Ovary (tissue), 7 donors: ENCODE measurements at regions not wholly inside any gene's neighbourhood (a gene's known extent, or its start where the extent isn't known, plus 50 kb on each side); places are given as distances from the start of the nearest gene placed in this dataset.

ENCODE experiments used
- DNase-seq, 5 donors: peaks; one replicate each; pipeline ENCODE4 v3.0.0-alpha.2; 2019 to 2020
- H3K27ac ChIP-seq, 2 donors: fragments of 200-600 bp; one replicate each; pipeline versions ENCODE4 v1.5.1 to v1.8.0; 2019 to 2022
- H3K27me3 ChIP-seq: fragments of 200-600 bp; one replicate; pipeline ENCODE4 v1.8.0; 2022
- H3K36me3 ChIP-seq: fragments of 200-600 bp; sonication (generic); one replicate; pipeline ENCODE4 v1.5.1; 2019
- H3K4me1 ChIP-seq: one replicate; pipeline ENCODE4 v1.8.1; 2013; ENCODE audit warnings: mild to moderate bottlenecking, moderate library complexity; ENCODE audit not compliant: insufficient read depth
- H3K4me3 ChIP-seq: fragments of 200-600 bp; sonication (generic); one replicate; pipeline ENCODE4 v1.5.1; 2017
- H3K9me3 ChIP-seq, 2 donors: fragments of 200-600 bp in 1 of 2; sonication (generic) in 1 of 2; one replicate each; pipeline versions ENCODE4 v1.5.1 to v1.8.1; 2013 to 2019; ENCODE audit warnings: mild to moderate bottlenecking in 1 of 2, moderate library complexity in 1 of 2
- CTCF ChIP-seq, 3 donors: fragments of 450-650 bp in 2 of 3; fragments of 200-600 bp in 1 of 3; IDR thresholded peaks; one replicate each; pipeline versions ENCODE4 v1.5.1 to v1.8.0; 2016 to 2022; ENCODE audit warnings: antibody characterized with exemption in 3 of 3, mild to moderate bottlenecking in 1 of 3
- EP300 ChIP-seq: sonication (generic); formaldehyde crosslinking; IDR thresholded peaks from one replicate; pipeline ENCODE4 v1.6.1; 2017; ENCODE audit warnings: antibody characterized with exemption
- POLR2A ChIP-seq: fragments of 450-650 bp; IDR thresholded peaks from one replicate; pipeline ENCODE4 v1.6.1; 2017; ENCODE audit warnings: antibody characterized with exemption, mild to moderate bottlenecking, moderate library complexity
- WGBS, 3 donors: extraction: QIAGEN DNeasy Blood & Tissue Kit in 1 of 3; methylation state at CpG; one replicate each; pipeline versions ENCODE4 v1.1.5 to v1.1.7; 2013 to 2017; 5-methylcytosine and 5-hydroxymethylcytosine counted together
- intact Hi-C, 4 donors: fragments of 100-400 bp; cut with DNase I; formaldehyde crosslinking; loops; one replicate each; pipeline versions ENCODE4 v1.11.0 to v1.15.1; 2022 to 2023
- donor health status: DM: no; HTN: no; CAD: no; lungs with moderate emphysema.
- donor health status: DM: no; HTN: no; CAD: no.
- donor health status: Bipolar disorder and iron deficiency.
- donor health status: DM: no; HTN: no; CAD: no.
- donor health status: DM: yes; HTN: yes; CAD: no.

DNA sequence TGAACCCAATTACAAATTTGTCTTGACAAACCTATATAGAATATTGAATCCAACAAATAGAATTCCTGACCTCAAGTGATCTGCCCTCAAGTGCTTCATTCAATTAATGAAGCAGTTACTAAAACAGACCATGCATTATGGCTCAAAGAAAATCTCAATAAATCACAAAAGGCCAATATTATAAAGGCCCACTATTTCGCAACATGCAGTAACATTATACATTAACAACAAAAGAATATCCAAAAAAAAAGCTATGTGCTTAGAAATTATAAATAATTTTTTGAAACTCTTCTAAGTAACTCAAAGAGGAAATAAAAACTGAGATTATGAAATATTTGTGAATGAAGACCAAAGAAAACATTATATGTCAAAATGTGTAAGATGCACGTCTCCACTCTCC, 177.7 kb downstream of the ZNF674 start:
- no peaks in the 10 kb centered on the region for H3K36me3 ChIP-seq
- no peaks in the 10 kb centered on the region for H3K27me3 ChIP-seq
- WGBS, 3 donors: 77 to 82% (median 81%) methylated on average over 2 of the region's 2 CpGs
- no peaks in the 10 kb centered on the region for H3K9me3 ChIP-seq
- DNase-seq: no peak
- TF ChIP-seq EP300: no peak
- no peak for TF ChIP-seq POLR2A
- no peak for TF ChIP-seq CTCF (IDR thresholded peaks at IDR 0.05)
- no peak overlapping the region for H3K27ac ChIP-seq
- intact Hi-C loops: no loop called here
- H3K4me1 ChIP-seq: no peaks in the 10 kb centered on the region
- no peak overlapping the region for H3K4me3 ChIP-seq

- Histone ChIP-seq H3K36me3 (no peaks in the 10 kb centered on the region), H3K4me3 (no peak overlapping the region), H3K27me3 (no peaks in the 10 kb centered on the region), H3K4me1 (no peaks in the 10 kb centered on the region), H3K27ac (no peak overlapping the region), H3K9me3 (no peaks in the 10 kb centered on the region)
- 63 to 68% (median 64%) methylated on average over 2 of the region's 2 CpGs for WGBS, 3 donors
- intact Hi-C loops: no loop called here
- no peak for TF ChIP-seq POLR2A
- no peak for TF ChIP-seq EP300
- no peak for TF ChIP-seq CTCF (IDR thresholded peaks at IDR 0.05)
- no peak for DNase-seq
Measured at GRCh38 chrX:46366381-46367207, 178.6 kb downstream of the ZNF674 start.

DNA sequence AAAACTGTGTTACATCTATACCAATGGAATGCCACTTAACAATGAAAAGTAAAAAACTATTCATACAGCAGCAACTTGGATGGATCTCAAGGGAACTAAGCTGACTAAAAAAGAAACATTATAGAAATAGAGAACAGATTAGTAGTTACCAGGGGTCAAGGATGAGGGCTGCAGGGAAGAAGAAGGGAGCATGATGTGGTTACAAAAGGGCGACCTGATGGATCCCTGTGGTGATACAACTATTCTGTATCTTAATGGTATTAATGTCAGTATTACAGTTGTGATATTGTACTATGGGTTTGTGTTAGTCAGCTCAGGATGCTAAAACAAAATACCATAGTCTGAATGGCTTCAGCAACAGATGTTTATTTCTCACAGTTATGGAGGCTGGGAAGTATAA, 190.7 kb downstream of the ZNF674 start:
- no peak overlapping the region for H3K4me3 ChIP-seq
- no peaks in the 10 kb centered on the region for H3K27me3 ChIP-seq
- H3K9me3 ChIP-seq: no peaks in the 10 kb centered on the region
- 42 to 65% (median 64%) methylated on average over 1 of the region's 1 CpG for WGBS, 3 donors
- H3K27ac ChIP-seq: no peak overlapping the region
- H3K36me3 ChIP-seq: no peaks in the 10 kb centered on the region
- intact Hi-C loops: no loop called here
- H3K4me1 ChIP-seq: no peaks in the 10 kb centered on the region
- TF ChIP-seq CTCF (IDR thresholded peaks at IDR 0.05): no peak
- TF ChIP-seq EP300: no peak
- TF ChIP-seq POLR2A: no peak
- DNase-seq: no peak

DNA sequence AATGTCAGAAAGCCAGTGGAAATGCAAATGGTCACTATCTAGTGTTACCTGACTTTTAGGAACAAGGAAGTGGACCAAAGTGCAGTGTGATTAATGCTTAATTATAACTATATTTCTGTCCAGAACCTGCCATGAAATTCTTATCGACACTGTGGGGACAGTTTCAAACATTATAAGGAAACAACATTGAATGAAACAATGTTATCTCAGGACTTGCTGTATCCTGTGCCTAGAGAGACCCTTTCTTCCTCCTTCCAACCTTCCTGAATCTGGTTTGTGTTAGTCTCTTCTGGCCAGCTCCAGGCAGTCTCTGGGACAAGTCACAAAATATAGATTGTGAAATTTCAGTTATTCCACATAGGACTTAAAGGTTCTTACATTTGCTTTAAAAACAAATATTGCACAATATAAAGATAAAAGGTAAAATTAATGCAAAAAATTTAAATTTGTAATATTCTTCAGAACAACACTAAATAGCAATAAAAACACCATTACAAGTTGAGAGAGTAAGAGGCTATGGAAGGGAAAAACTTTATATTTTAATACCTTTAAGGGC, 203.4 kb downstream of the ZNF674 start:
- WGBS, 3 donors: 64 to 77% (median 70%) methylated on average over 1 of the region's 1 CpG
- DNase-seq: no peak
- no peak overlapping the region for H3K4me3 ChIP-seq
- H3K9me3 ChIP-seq: no peaks in the 10 kb centered on the region
- H3K36me3 ChIP-seq: no peaks in the 10 kb centered on the region
- TF ChIP-seq POLR2A (no peak), EP300 (no peak), CTCF (IDR thresholded peaks at IDR 0.05) (no peak)
- H3K4me1 ChIP-seq: no peaks in the 10 kb centered on the region
- intact Hi-C loops: no loop called here
- no peak overlapping the region for H3K27ac ChIP-seq
- no peaks in the 10 kb centered on the region for H3K27me3 ChIP-seq
